Activated naive CD4-positive, alpha-beta T cell treated with anti-CD3 and anti-CD28 coated beads, Interleukin-2, amount 50 U/mL, for 24 hours (primary cell): ENCODE measurements at regions not wholly inside any gene's neighbourhood (a gene's known extent, or its start where the extent isn't known, plus 50 kb on each side); places are given as distances from the start of the nearest gene placed in this dataset.
"Not testable (repeated sequence)": the region's sequence is repeated elsewhere in the genome, so short reads cannot be mapped to it uniquely, and the experiment has no call there.

Source experiments
- H3K27ac Mint-ChIP-seq: one replicate; pipeline ENCODE4 v1.8.0; 2021; ENCODE audit warnings: mild to moderate bottlenecking, mixed read lengths
- H3K27me3 Mint-ChIP-seq: one replicate; pipeline ENCODE4 v1.8.0; 2021; ENCODE audit warnings: mixed read lengths
- H3K36me3 Mint-ChIP-seq: one replicate; pipeline ENCODE4 v1.8.0; 2021; ENCODE audit warnings: mixed read lengths
- H3K4me1 Mint-ChIP-seq: one replicate; pipeline ENCODE4 v1.8.0; 2021; ENCODE audit warnings: mixed read lengths
- H3K4me3 Mint-ChIP-seq: one replicate; pipeline ENCODE4 v1.8.0; 2021; ENCODE audit warnings: mild to moderate bottlenecking, mixed read lengths
- H3K9me3 Mint-ChIP-seq: one replicate; pipeline ENCODE4 v1.8.0; 2021; ENCODE audit warnings: mixed read lengths

DNA sequence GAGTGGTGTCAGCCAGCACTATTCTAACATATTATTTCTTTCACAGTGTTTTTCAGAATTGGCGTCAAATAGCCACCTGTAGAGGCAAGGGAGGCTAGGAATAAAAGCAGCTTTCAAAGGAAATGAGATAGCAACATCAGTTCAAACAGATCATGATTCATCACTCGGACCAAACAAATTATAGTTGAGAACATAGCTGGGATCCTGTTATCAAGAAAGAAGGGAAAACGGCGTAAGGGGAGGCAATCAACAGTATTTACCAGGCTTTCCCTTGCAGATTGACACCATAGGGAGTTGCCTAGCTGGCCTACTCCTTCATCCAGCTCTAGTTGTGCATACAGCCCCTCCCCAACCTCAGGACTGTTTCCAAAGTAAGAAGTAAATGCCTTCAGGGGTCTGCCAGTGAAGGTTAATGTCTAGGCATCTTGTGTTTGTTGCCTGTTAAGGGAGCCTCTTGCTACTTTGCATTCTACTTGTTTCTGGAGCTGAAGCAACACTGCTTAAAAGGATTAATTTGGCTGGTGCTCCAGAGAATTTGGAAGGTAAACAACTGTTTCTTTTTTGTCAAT lies 286.5 kb downstream of the NSUN3 start:
- Mint-ChIP-seq H3K9me3 (peaks cover 10% of the 10 kb centered on the region), H3K27ac (no peak overlapping the region), H3K36me3 (no peaks in the 10 kb centered on the region), H3K27me3 (no peaks in the 10 kb centered on the region), H3K4me1 (no peaks in the 10 kb centered on the region), H3K4me3 (no peak overlapping the region)

DNA sequence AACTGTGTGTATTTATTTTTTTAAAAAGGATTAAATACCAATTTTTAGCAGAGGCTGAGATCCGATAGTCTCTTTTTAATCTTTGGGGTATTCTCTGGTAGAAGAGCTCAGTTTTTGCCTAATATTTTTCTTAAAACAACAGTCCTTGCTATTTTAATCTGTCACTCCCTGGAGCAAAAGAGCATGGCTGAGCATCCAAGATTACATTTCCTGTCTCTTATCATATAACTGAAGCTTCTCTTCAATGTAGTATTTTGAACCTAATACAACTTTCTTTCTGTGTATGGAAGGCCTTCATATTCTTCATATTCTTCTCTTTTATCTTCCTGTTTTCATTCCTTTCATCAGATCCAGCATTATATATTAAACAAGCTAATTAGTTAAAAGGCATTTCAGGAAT lies 293.7 kb downstream of the NSUN3 start:
- Mint-ChIP-seq H3K4me1 (no peaks in the 10 kb centered on the region), H3K4me3 (no peak overlapping the region), H3K27ac (no peak overlapping the region), H3K9me3 (no peaks in the 10 kb centered on the region), H3K36me3 (no peaks in the 10 kb centered on the region), H3K27me3 (peaks cover 1% of the 10 kb centered on the region)

DNA sequence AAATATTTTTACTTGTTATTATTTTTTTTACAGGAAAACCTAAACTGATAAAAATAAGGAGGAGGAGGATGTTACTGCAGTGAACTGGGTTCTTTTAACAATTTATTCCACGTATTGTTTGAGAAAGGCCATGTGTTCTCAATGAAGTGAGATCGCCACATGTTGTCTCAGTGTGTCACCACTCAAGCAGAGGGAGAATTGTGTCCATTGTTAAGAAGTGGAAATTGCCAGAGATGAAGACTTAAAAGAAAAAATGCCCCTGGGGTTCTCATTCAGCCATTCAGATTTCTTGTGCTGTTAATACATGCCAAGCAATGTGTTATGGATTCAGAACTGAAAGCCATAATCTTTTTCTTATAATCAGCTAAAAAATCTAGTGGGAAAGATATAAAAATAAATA lies 297.1 kb downstream of the NSUN3 start:
- Mint-ChIP-seq H3K9me3 (no peaks in the 10 kb centered on the region), H3K4me3 (no peak overlapping the region), H3K27ac (no peak overlapping the region), H3K36me3 (no peaks in the 10 kb centered on the region), H3K4me1 (no peaks in the 10 kb centered on the region), H3K27me3 (peaks cover 1% of the 10 kb centered on the region)

DNA sequence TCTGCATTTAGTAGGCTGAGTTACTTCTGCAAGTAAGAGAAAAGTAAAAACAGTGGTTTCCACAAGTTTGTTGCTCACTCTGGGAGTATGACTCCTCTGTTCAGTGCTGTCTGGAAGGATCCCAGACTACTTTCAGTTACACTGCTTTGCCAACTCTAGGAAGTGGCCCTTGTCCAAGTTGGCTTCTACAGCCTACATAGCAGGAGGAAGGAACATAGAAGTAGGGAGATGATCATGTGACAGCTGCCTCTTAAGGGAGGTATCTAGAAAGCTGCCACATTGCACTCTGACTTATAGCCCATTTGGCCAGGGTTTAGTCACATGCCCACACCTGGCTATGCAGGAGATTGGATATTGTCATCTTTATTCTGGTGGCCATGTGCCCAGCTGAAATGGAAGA lies 298.1 kb downstream of the NSUN3 start:
- H3K4me1 Mint-ChIP-seq, result no peaks in the 10 kb centered on the region
- H3K4me3 Mint-ChIP-seq, result no peak overlapping the region
- no peaks in the 10 kb centered on the region for H3K36me3 Mint-ChIP-seq
- no peak overlapping the region for H3K27ac Mint-ChIP-seq
- H3K27me3 Mint-ChIP-seq, result peaks cover 1% of the 10 kb centered on the region
- no peaks in the 10 kb centered on the region for H3K9me3 Mint-ChIP-seq

DNA sequence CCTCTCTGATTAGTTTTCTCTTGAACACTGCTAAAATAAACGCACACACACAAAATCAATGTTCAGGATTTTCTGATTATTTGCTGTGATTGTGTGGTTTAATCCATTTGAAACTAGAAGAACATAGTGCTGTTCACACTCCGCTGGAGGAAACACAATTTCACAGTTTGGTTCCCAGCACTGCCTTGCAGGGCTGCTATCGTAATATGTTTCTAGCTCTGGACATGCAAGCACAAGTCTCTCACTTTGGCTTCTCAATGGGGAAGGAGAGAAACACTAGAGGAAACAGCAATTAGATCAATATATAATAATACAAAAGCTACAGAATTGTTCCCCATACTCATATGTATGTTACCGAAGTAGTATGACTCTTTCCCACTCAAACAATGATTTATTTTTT lies 299.5 kb downstream of the NSUN3 start:
- Mint-ChIP-seq H3K36me3 (no peaks in the 10 kb centered on the region), H3K27me3 (peaks cover 1% of the 10 kb centered on the region), H3K4me1 (no peaks in the 10 kb centered on the region)

DNA sequence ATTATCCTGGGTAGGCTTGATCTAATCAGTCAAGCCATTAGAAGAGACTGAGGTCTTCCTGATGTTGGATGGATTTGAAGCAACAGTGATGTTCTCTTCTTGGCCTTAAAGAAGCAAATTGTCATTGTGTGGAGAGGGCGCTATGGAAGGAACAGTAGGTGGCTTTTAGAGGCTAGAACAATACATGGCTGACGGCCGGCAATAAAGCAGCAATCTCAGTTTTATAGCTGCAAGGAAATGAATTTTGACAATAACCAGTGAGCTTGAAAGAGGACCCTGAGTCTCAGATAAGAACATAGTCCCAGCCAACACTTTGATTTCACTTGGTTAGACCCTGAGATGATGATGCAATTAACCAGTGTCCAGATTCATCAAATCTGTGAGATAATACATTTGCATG lies 302.1 kb downstream of the NSUN3 start:
- H3K9me3 Mint-ChIP-seq, result no peaks in the 10 kb centered on the region
- no peaks in the 10 kb centered on the region for H3K27me3 Mint-ChIP-seq
- no peak overlapping the region for H3K4me3 Mint-ChIP-seq
- no peak overlapping the region for H3K27ac Mint-ChIP-seq
- no peaks in the 10 kb centered on the region for H3K36me3 Mint-ChIP-seq
- no peaks in the 10 kb centered on the region for H3K4me1 Mint-ChIP-seq

More for the DNA sequence above, 299.5 kb downstream of the NSUN3 start:
- Mint-ChIP-seq H3K4me3 (no peak overlapping the region), H3K27ac (no peak overlapping the region), H3K9me3 (no peaks in the 10 kb centered on the region)

DNA sequence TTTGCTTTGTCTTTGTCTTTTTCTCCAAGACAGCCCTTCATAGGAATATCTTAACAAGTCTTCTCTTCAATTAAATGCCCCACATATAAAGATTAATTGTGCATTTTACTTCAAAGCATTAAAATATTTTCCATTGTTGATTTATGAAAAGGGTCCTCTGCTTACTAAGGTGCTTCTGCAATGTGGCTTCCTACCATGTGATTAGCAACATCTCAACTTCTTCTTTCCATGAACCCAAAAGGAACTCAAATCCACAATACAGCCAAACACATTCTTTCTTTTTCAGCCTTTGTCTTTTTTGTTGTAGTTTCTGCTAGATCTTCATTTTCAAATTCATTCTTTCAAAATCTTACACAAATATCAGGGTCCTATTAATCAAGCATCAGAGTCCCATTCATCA lies 309.2 kb downstream of the NSUN3 start:
- Mint-ChIP-seq H3K27me3 (no peaks in the 10 kb centered on the region), H3K9me3 (peaks cover 9% of the 10 kb centered on the region), H3K4me1 (no peaks in the 10 kb centered on the region), H3K36me3 (no peaks in the 10 kb centered on the region), H3K4me3 (no peak overlapping the region), H3K27ac (no peak overlapping the region)

DNA sequence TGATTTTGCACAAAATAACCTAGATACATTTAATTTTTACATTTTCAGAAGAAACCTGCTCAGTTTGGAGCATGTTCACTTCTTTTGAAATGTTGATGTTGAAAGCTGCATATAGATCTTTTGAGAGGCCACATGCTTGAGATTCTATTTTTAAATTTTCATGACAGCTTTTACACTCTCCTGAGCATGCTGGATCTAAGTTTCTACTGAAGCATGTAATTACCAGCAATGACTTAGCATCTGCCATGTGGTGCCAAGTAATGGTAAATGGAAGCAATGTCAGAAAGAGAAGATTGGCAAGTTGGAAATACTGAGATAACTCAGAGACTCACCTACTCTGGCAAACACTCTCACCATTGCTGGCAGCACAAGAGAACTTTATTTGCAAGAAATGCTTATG lies 310.6 kb downstream of the NSUN3 start:
- H3K36me3 Mint-ChIP-seq, result no peaks in the 10 kb centered on the region
- no peak overlapping the region for H3K4me3 Mint-ChIP-seq
- H3K4me1 Mint-ChIP-seq, result no peaks in the 10 kb centered on the region
- no peaks in the 10 kb centered on the region for H3K27me3 Mint-ChIP-seq
- H3K27ac Mint-ChIP-seq, result no peak overlapping the region
- peaks cover 9% of the 10 kb centered on the region for H3K9me3 Mint-ChIP-seq

DNA sequence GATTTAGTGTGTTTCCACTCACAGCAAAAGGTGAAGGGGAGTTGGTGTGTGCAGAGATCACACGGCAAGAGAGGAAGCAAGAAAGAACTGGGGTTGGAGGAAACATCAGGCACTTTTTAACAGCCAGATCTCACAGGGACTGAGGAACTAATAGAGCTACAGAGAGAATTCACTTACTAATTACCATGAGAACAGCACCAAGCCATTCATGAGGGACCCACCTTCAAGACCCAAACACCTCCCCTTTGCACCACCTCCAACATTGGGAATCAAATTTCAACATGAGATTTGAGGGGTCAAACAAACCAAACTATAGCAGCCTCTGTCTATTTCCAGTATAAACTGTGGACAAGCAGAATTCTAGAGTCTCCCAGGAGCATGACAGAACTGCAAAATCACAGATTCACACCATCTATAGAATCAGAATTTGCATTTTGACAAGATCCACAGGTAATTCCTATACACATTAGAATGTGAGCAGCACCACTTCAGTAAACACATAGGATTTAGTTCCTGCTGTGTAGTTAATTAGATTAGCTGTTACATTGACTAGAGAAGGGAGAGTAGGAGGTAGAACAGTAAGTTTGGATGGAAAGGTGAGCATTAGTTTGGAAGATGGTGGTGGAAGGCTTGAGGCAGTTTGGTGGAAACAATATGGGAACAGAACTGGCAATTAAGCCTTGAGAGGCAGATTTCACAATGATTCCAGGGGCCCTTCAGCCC lies 311.7 kb downstream of the NSUN3 start:
- Mint-ChIP-seq H3K27ac (no peak overlapping the region), H3K4me3 (no peak overlapping the region), H3K36me3 (no peaks in the 10 kb centered on the region), H3K4me1 (no peaks in the 10 kb centered on the region), H3K27me3 (no peaks in the 10 kb centered on the region), H3K9me3 (peaks cover 9% of the 10 kb centered on the region)

DNA sequence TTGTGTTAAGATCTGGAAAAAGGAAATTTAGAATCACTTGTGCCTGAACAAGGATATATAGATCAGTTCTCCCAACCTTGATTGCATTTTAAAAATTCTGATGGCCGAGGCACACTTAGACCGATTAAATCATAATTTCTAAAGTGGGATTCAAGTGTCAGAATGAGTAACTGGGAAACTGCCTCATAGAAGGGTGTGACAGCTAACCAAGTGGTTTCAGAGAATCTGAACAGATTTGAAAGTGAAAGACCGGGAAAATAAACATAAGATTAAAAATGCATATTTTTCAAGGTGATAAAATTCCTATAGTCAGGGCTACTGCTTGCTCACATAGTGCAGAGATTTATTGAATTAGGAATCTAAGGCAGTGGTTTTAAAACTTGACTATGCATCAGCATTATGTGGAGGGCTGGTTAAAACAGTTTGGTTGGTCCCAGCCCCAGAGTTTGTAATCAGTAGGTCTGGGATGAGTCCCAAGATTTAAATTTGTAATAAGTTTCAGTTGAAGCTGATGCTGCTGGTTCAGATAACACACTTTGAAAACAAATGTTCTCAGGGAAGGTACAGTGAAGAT lies 314.3 kb downstream of the NSUN3 start:
- H3K4me3 Mint-ChIP-seq, H3K27me3 Mint-ChIP-seq, H3K36me3 Mint-ChIP-seq, H3K27ac Mint-ChIP-seq, H3K4me1 Mint-ChIP-seq, H3K9me3 Mint-ChIP-seq: not testable (repeated sequence)

DNA sequence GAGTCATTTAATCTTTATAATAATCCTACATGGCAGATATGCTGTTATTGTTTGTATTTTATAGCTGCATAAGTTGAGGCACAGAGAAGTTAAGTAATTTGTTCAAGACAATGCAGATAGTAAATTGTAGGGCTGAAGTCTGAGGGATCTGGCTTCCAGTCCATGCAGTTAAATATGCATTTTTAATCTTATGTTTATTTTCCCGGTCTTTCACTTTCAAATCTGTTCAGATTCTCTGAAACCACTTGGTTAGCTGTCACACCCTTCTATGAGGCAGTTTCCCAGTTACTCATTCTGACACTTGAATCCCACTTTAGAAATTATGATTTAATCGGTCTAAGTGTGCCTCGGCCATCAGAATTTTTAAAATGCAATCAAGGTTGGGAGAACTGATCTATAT lies 315.0 kb downstream of the NSUN3 start:
- H3K9me3 Mint-ChIP-seq, H3K27me3 Mint-ChIP-seq, H3K4me3 Mint-ChIP-seq, H3K27ac Mint-ChIP-seq, H3K4me1 Mint-ChIP-seq, H3K36me3 Mint-ChIP-seq: not testable (repeated sequence)

DNA sequence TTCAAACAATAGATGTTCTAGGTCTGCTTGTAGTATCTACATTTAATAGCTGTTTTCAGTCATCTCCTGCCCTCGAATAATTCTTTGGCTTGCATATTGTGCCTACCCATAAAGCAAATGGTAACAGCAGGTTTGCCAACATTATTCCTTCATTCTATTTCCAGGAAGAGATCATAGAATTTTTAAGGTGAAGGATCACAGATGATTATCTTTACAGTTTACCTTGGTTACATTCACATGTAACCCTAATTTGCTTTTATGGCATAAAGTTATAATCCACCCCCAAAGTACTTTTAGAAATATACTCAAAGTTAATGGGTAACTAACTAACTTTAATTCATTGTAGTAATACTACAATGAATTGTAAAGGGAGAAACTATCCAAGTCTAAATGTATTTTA lies 315.5 kb downstream of the NSUN3 start:
- no peak overlapping the region for H3K27ac Mint-ChIP-seq
- H3K9me3 Mint-ChIP-seq, result peaks cover 5% of the 10 kb centered on the region
- no peaks in the 10 kb centered on the region for H3K4me1 Mint-ChIP-seq
- H3K4me3 Mint-ChIP-seq, result no peak overlapping the region
- H3K36me3 Mint-ChIP-seq, result no peaks in the 10 kb centered on the region
- no peaks in the 10 kb centered on the region for H3K27me3 Mint-ChIP-seq

DNA sequence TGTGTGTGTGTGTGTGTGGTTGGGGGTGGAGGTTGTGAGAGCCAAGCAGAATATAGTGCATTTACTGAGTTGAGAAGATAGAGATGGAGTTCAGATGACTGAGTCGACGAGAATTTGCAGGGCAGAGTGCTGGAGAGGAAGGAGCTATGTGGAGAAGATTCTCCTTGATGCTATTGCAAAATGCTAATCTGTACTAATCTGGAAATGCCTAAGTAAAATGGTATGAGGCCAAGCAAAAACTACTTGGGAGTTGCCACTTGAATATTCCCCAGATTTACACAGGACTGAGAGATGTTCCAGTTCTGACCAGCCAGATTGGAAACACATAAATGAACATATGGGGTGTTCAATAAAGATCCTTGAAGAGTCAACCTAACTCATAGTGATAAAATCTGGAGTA lies 316.4 kb downstream of the NSUN3 start:
- Mint-ChIP-seq H3K27ac (no peak overlapping the region), H3K4me3 (no peak overlapping the region), H3K9me3 (peaks cover 10% of the 10 kb centered on the region), H3K27me3 (no peaks in the 10 kb centered on the region), H3K36me3 (no peaks in the 10 kb centered on the region), H3K4me1 (no peaks in the 10 kb centered on the region)

DNA sequence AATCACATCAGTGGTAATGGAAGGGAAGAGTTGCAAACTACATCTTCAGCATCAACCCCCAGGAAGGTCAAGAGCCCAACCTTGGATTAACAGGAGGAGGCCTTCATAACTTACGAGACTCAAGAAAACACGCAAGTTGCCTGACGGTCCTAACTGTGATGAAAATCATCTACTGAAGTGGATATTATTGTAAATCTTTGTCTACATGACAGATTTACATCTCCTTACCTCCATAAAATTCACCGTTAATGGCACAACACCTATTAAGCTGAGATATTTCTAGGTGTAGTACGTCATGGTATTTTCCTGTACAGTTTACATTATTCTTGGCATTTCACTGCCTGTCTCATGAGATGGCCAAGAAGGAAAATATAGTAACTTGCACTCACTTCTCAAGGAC lies 332.0 kb downstream of the NSUN3 start:
- Mint-ChIP-seq H3K9me3 (no peaks in the 10 kb centered on the region), H3K27me3 (no peaks in the 10 kb centered on the region), H3K4me3 (no peak overlapping the region), H3K36me3 (no peaks in the 10 kb centered on the region), H3K4me1 (no peaks in the 10 kb centered on the region), H3K27ac (no peak overlapping the region)

DNA sequence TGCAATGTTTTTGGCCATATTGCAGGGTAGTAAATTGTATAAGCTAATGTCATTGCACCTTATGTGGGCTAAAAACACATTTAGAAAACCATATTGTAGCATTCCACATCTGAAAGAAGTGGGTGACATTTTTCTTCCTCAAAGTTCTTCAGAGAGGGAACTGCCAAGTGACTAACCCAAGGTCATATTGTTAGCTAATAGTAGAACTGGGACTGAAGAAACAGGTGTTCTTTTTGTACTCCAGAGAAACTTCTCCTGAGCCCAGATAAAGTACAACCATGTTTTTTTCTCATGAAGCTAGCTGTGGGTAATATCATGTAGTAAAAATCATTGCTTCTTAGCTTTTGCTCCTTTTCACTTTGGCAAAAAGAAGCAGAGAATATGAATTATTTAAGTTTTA lies 333.0 kb downstream of the NSUN3 start:
- H3K36me3 Mint-ChIP-seq, result no peaks in the 10 kb centered on the region
- H3K27me3 Mint-ChIP-seq, result no peaks in the 10 kb centered on the region
- no peak overlapping the region for H3K27ac Mint-ChIP-seq
- H3K4me1 Mint-ChIP-seq, result no peaks in the 10 kb centered on the region
- H3K9me3 Mint-ChIP-seq, result no peaks in the 10 kb centered on the region
- no peak overlapping the region for H3K4me3 Mint-ChIP-seq

DNA sequence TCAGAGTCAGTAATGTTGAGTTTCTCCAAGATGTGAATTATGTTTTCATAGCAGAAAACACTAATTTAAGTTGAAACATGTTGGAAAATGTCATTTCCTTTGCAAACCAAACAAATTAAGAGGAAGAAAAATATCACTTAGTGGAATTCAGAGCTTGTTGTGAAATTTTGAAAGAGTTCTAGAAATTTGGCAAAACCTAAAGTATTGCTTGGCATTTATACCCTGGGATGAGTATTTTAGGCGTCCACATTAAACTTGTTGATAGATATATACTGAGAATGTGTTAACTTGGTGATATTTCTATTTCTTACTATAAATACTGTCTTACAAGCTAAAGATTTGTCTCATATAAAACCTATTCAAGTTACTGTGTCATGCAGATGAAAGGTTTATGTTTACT lies 335.2 kb downstream of the NSUN3 start:
- Mint-ChIP-seq H3K27me3 (no peaks in the 10 kb centered on the region), H3K4me1 (no peaks in the 10 kb centered on the region), H3K4me3 (no peak overlapping the region), H3K9me3 (no peaks in the 10 kb centered on the region), H3K36me3 (no peaks in the 10 kb centered on the region), H3K27ac (no peak overlapping the region)

DNA sequence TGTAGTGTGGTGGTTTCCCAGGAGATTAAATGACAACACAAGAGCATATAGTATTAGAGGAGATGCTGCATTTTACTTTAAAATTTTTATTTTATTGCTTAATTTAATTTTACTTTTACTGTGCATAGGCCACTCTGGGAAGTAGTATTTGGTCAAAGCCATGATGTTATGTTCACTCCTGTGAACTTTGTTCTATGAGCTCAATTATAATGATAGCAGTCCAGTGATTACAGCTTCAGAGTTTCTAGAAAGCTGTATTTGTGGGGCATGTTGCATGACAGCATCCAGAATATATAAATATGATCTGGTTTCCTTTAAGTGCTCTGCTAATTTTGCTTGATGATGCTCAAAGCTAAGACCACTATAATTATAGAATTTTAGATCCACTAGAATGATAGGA lies 338.6 kb downstream of the NSUN3 start:
- H3K4me3 Mint-ChIP-seq, result no peak overlapping the region
- no peaks in the 10 kb centered on the region for H3K4me1 Mint-ChIP-seq
- H3K9me3 Mint-ChIP-seq, result no peaks in the 10 kb centered on the region
- no peak overlapping the region for H3K27ac Mint-ChIP-seq
- no peaks in the 10 kb centered on the region for H3K27me3 Mint-ChIP-seq
- H3K36me3 Mint-ChIP-seq, result no peaks in the 10 kb centered on the region
